GM10266 (cell line): ENCODE measurements at regions not wholly inside any gene's neighbourhood (a gene's known extent, or its start where the extent isn't known, plus 50 kb on each side); places are given as distances from the start of the nearest gene placed in this dataset.

Source experiments
- DNase-seq: peaks from one replicate; pipeline ENCODE4 v3.0.0; 2012; ENCODE audit errors: extremely low spot score
- CTCF ChIP-seq: IDR thresholded peaks from 2 replicates; pipeline ENCODE4 v1.5.1; 2012; ENCODE audit warnings: mild to moderate bottlenecking, low read depth; ENCODE audit not compliant: control insufficient read depth, insufficient read depth; ENCODE audit errors: missing control alignments

GRCh38 chr3:124115956-124116355 lies 124.0 kb upstream of the ROPN1 start:
- DNase-seq = no peak
- TF ChIP-seq CTCF = no peak

GRCh38 chr3:124116906-124117305 lies 125.0 kb upstream of the ROPN1 start:
- DNase-seq = no peak
- TF ChIP-seq CTCF = no peak

- TF ChIP-seq CTCF = no peak
- no peak for DNase-seq
Observed at GRCh38 chr3:124117486-124117885, 125.6 kb upstream of the ROPN1 start.

- DNase-seq = no peak
- TF ChIP-seq CTCF = no peak
Observed at GRCh38 chr3:124118397-124118796, 126.5 kb upstream of the ROPN1 start.

GRCh38 chr3:124119056-124119716 lies 127.3 kb upstream of the ROPN1 start:
- no peak for DNase-seq
- TF ChIP-seq CTCF = no peak

GRCh38 chr3:124121379-124122312 lies 129.7 kb upstream of the ROPN1 start:
- no peak for DNase-seq
- TF ChIP-seq CTCF = no peak

GRCh38 chr3:124125315-124125714 lies 133.4 kb upstream of the ROPN1 start:
- DNase-seq = no peak
- no peak for TF ChIP-seq CTCF
